ENCODE measurements at regions not wholly inside any gene's neighbourhood (a gene's known extent, or its start where the extent isn't known, plus 50 kb on each side); places are given as distances from the start of the nearest gene placed in this dataset.

- no peak for DNase-seq
- Histone ChIP-seq H3K27me3 (no peaks in the 10 kb centered on the region), H3K4me1 (no peaks in the 10 kb centered on the region), H3K9me3 (no peaks in the 10 kb centered on the region), H3K36me3 (no peaks in the 10 kb centered on the region), H3K27ac (no peak overlapping the region), H3K4me3 (no peak overlapping the region)
- TF ChIP-seq, protein P1, sequence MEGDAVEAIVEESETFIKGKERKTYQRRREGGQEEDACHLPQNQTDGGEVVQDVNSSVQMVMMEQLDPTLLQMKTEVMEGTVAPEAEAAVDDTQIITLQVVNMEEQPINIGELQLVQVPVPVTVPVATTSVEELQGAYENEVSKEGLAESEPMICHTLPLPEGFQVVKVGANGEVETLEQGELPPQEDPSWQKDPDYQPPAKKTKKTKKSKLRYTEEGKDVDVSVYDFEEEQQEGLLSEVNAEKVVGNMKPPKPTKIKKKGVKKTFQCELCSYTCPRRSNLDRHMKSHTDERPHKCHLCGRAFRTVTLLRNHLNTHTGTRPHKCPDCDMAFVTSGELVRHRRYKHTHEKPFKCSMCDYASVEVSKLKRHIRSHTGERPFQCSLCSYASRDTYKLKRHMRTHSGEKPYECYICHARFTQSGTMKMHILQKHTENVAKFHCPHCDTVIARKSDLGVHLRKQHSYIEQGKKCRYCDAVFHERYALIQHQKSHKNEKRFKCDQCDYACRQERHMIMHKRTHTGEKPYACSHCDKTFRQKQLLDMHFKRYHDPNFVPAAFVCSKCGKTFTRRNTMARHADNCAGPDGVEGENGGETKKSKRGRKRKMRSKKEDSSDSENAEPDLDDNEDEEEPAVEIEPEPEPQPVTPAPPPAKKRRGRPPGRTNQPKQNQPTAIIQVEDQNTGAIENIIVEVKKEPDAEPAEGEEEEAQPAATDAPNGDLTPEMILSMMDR (IDR thresholded peaks at IDR 0.05) = no peak
- no peak for TF ChIP-seq POLR2A (IDR thresholded peaks at IDR 0.05)
- intact Hi-C loops (cut with DNase I) = loop anchor here (5.0 kb wide), 1 partner anchor 309 kb away; no protein-coding TSS in a partner anchor
- WGBS, 2 donors = 35 to 37% methylated on average over 7 of the region's 7 CpGs
Measured at GRCh38 chr13:31433746-31434145, 234.0 kb downstream of the B3GLCT start.

DNA sequence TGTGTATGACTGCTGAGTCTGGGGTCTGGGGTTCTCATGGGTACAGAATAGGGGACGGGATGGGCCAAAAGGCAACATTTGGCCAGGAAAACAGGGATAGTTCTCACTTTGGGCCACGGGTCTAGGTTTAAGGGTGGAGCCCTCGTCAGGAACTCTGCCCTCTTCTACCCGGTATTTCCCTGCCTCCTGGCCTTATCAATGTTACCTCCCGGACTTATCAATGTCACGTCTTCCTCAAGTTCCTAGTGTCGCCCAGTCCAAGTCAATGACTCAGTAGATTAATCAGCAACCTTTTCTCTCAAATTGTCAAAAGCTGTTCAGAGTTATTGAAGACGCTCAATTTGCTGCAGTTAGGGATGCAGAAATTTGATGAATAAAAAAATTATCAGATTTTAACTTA lies 234.8 kb downstream of the B3GLCT start:
- TF ChIP-seq, protein P1 (IDR thresholded peaks at IDR 0.05) = no peak
- no peak for TF ChIP-seq POLR2A (IDR thresholded peaks at IDR 0.05)
- Histone ChIP-seq H3K4me1 (no peaks in the 10 kb centered on the region), H3K27me3 (no peaks in the 10 kb centered on the region), H3K4me3 (no peak overlapping the region), H3K27ac (no peak overlapping the region), H3K36me3 (no peaks in the 10 kb centered on the region), H3K9me3 (no peaks in the 10 kb centered on the region)
- 77 to 82% methylated on average over 8 of the region's 8 CpGs for WGBS, 2 donors
- intact Hi-C loops (cut with DNase I) = loop anchor here (5.0 kb wide), 1 partner anchor 308 kb away; no protein-coding TSS in a partner anchor
- no peak for DNase-seq

DNA sequence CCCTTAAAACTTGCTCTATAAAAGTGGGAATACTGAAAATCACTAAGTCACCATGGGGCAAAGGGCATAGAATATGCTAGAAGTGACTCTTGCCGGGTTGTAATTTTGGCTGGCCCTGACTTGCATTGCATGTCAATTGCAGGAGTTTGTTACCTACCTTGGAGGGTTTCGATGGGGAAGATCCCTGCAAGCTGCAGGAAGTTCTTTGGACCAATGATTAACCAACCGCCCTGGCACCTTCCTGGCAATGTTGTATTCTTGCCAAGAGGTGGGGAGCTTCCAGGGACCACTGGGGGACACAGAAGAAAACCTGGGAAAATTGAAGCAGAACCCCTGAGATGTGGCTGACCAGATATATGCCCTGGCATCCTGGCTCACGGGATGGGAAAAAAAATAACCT lies 235.8 kb downstream of the B3GLCT start:
- Histone ChIP-seq H3K27me3 (no peaks in the 10 kb centered on the region), H3K4me3 (no peak overlapping the region), H3K9me3 (no peaks in the 10 kb centered on the region), H3K4me1 (no peaks in the 10 kb centered on the region), H3K36me3 (no peaks in the 10 kb centered on the region), H3K27ac (no peak overlapping the region)
- DNase-seq = no peak
- TF ChIP-seq, protein P1 (IDR thresholded peaks at IDR 0.05) = no peak
- TF ChIP-seq POLR2A (IDR thresholded peaks at IDR 0.05) = no peak
- intact Hi-C loops (cut with DNase I) = no loop called here
- WGBS, 2 donors = 76 to 78% methylated on average over 3 to 4 of the region's 4 CpGs

- intact Hi-C loops (cut with DNase I) = no loop called here
- Histone ChIP-seq H3K36me3 (no peaks in the 10 kb centered on the region), H3K27ac (no peak overlapping the region), H3K4me1 (no peaks in the 10 kb centered on the region), H3K9me3 (no peaks in the 10 kb centered on the region), H3K27me3 (no peaks in the 10 kb centered on the region), H3K4me3 (no peak overlapping the region)
- 74 to 76% methylated on average over 5 of the region's 5 CpGs for WGBS, 2 donors
- TF ChIP-seq POLR2A (IDR thresholded peaks at IDR 0.05) = no peak
- TF ChIP-seq, protein P1 (IDR thresholded peaks at IDR 0.05) = no peak
- no peak for DNase-seq
Measured at GRCh38 chr13:31436478-31436877, 236.7 kb downstream of the B3GLCT start.

DNA sequence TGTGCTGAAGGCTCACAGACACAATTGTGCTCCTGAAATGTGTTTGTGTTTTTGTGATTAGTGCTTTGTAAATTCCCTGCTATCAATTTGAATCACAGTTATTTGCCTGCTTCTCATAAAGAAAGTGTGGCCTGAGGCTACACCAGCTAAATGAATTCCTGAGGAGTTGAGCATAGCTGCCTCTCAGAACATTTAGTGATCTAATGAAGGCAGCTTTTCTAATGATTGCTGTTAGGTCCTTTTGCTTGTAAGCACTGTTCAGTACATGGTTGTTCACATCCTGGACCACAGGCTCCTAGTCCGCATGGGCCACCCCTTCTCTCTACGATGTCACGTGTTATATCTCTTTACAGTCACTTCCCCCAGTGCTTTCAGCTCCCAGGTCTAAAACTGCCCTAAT lies 238.2 kb downstream of the B3GLCT start:
- WGBS, 2 donors = 84 to 96% methylated on average over 3 of the region's 3 CpGs
- H3K27me3 ChIP-seq = no peaks in the 10 kb centered on the region
- intact Hi-C loops (cut with DNase I) = no loop called here
- TF ChIP-seq, protein P1 (IDR thresholded peaks at IDR 0.05) = no peak
- TF ChIP-seq POLR2A (IDR thresholded peaks at IDR 0.05) = no peak
- H3K36me3 ChIP-seq = no peaks in the 10 kb centered on the region
- H3K27ac ChIP-seq = no peak overlapping the region
- no peaks in the 10 kb centered on the region for H3K4me1 ChIP-seq
- H3K4me3 ChIP-seq = no peak overlapping the region
- no peaks in the 10 kb centered on the region for H3K9me3 ChIP-seq
- no peak for DNase-seq

All from esophagus squamous epithelium (tissue), 5 donors.